ENCODE measurements at regions not wholly inside any gene's neighbourhood (a gene's known extent, or its start where the extent isn't known, plus 50 kb on each side); places are given as distances from the start of the nearest gene placed in this dataset.

DNA sequence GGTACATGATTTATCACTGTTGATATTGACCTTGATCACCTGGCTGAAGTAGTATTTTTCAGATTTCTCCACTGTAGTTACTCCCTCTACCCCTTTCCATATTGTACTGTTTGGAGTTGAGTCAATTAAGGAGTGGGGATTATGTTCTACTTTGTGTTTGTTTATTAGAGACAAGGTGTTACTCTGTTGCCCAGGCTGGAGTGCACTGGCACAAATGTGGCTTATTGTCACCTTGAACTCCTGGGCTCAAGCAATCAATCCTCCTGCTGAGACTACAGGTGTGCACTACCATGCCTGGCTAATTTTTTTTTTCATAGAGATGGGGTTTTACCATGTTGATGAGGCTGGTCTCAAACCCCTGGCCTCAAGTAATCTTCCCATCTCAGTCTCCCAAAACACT lies 85.3 kb upstream of the CCDC90B start:
- intact Hi-C loops (cut with micrococcal nuclease) = no loop called here
- Histone ChIP-seq H3K27me3 (ENCODE audit: control insufficient read depth in 2 of 2, insufficient read depth in 2 of 2, low read length in 2 of 2) (no peaks in the 10 kb centered on the region), H3K36me3 (ENCODE audit: control insufficient read depth in 2 of 3, insufficient read depth in 3 of 3, low read length in 3 of 3) (no peaks in the 10 kb centered on the region), H3K4me1 (ENCODE audit: control insufficient read depth in 2 of 2, insufficient read depth in 2 of 2, low read length in 2 of 2) (no peaks in the 10 kb centered on the region), H3K9me3 (ENCODE audit: control insufficient read depth in 2 of 3, low read length in 3 of 3) (peaks cover 0 to 13% (median 3%) of the 10 kb centered on the region in 3 experiments), H3K27ac (ENCODE audit: low read depth, low read length) (no peak overlapping the region), H3K4me3 (ENCODE audit: low read length) (no peak overlapping the region)
- Mint-ChIP-seq H3K36me3 (peaks cover 0 to 4% (median 0%) of the 10 kb centered on the region in 5 donors), H3K4me3 (no peak overlapping the region), H3K9me3 (peaks cover 6 to 34% (median 20%) of the 10 kb centered on the region in 11 donors), H3K4me1 (no peaks in the 10 kb centered on the region), H3K27me3 (peaks cover 0 to 28% (median 8%) of the 10 kb centered on the region in 5 donors), H3K27ac (no peak overlapping the region)
- ATAC-seq (no peak), DNase-seq (no peak)
- POLR2A ChIA-PET = no interaction called here
- CTCF ChIA-PET = no interaction called here

DNA sequence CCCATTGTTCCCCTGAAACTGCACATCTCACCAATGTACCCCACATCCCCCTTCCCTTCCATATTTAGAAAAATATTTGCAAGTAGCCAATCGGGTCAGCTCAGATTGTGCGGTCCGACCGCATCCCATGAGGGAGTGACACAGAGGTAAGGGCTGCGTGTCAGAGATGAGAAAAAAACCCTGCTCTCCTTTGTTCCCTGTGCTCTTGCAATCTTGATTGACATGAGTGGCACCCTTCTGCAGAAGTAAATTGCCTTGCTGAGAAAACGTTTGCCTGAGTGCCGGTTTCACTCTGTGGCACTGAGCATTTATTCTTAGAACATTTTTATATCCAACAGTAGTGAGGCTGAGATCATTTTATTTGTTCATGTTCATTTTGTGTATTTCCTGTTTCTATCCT lies 81.6 kb upstream of the CCDC90B start:
- no peak overlapping the region for H3K4me3 ChIP-seq (ENCODE audit: low read length)
- no peak overlapping the region for H3K27ac ChIP-seq (ENCODE audit: low read depth, low read length)
- H3K9me3 ChIP-seq (ENCODE audit: control insufficient read depth in 2 of 3, low read length in 3 of 3) = peaks cover 0 to 13% (median 3%) of the 10 kb centered on the region in 3 experiments
- no peaks in the 10 kb centered on the region for H3K36me3 ChIP-seq (ENCODE audit: control insufficient read depth in 2 of 3, insufficient read depth in 3 of 3, low read length in 3 of 3)
- intact Hi-C loops (cut with micrococcal nuclease) = no loop called here
- no peak overlapping the region for H3K27ac Mint-ChIP-seq
- CTCF ChIA-PET = no interaction called here
- H3K4me1 Mint-ChIP-seq = no peaks in the 10 kb centered on the region
- DNase-seq (no peak), ATAC-seq (no peak)
- peaks cover 0 to 5% (median 0%) of the 10 kb centered on the region in 5 donors for H3K27me3 Mint-ChIP-seq
- H3K9me3 Mint-ChIP-seq = peaks cover 6 to 46% (median 22%) of the 10 kb centered on the region in 11 donors
- POLR2A ChIA-PET = no interaction called here
- peaks cover 0 to 4% (median 0%) of the 10 kb centered on the region in 5 donors for H3K36me3 Mint-ChIP-seq
- H3K4me1 ChIP-seq (ENCODE audit: control insufficient read depth in 2 of 2, insufficient read depth in 2 of 2, low read length in 2 of 2) = no peaks in the 10 kb centered on the region
- H3K27me3 ChIP-seq (ENCODE audit: control insufficient read depth in 2 of 2, insufficient read depth in 2 of 2, low read length in 2 of 2) = no peaks in the 10 kb centered on the region
- H3K4me3 Mint-ChIP-seq = no peak overlapping the region

DNA sequence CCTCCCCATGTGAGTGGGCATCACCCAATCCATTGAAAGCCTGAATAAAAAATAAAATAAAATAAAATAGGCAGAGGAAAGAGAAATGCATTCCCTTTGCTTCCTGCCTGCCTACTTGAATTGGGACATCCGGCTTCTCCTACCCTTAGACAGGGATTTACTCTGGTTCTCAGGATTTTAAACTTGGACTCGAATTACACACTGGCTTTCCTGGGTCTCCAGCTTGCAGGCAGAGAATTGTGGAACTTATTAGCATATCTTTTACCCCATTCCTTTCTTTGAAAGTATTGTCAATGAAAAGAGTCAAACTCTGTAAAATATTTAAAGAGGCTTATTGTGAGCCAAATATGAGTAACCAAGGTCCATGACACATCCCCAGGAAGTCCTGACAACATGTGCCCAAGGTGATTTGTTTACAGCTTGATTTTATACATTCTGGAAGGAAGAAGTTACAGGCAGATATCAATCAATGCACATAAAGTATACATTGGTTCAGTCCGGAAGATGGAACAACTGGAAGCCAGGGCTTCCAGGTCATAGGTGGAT lies 78.4 kb upstream of the CCDC90B start:
- Mint-ChIP-seq H3K4me1 (no peaks in the 10 kb centered on the region), H3K27me3 (peaks cover 0 to 6% (median 0%) of the 10 kb centered on the region in 5 donors), H3K4me3 (no peak overlapping the region), H3K27ac (no peak overlapping the region), H3K9me3 (peaks cover 4 to 41% (median 20%) of the 10 kb centered on the region in 11 donors), H3K36me3 (peaks cover 0 to 4% (median 0%) of the 10 kb centered on the region in 5 donors)
- Histone ChIP-seq H3K36me3 (ENCODE audit: control insufficient read depth in 2 of 3, insufficient read depth in 3 of 3, low read length in 3 of 3) (no peaks in the 10 kb centered on the region), H3K4me3 (ENCODE audit: low read length) (no peak overlapping the region), H3K4me1 (ENCODE audit: control insufficient read depth in 2 of 2, insufficient read depth in 2 of 2, low read length in 2 of 2) (no peaks in the 10 kb centered on the region), H3K27ac (ENCODE audit: low read depth, low read length) (no peak overlapping the region), H3K9me3 (ENCODE audit: control insufficient read depth in 2 of 3, low read length in 3 of 3) (peaks cover 0 to 13% (median 3%) of the 10 kb centered on the region in 3 experiments), H3K27me3 (ENCODE audit: control insufficient read depth in 2 of 2, insufficient read depth in 2 of 2, low read length in 2 of 2) (no peaks in the 10 kb centered on the region)
- ChIA-PET CTCF (no interaction called here), POLR2A (no interaction called here)
- DNase-seq = no peak
- intact Hi-C loops (cut with micrococcal nuclease) = no loop called here
- no peak for ATAC-seq

DNA sequence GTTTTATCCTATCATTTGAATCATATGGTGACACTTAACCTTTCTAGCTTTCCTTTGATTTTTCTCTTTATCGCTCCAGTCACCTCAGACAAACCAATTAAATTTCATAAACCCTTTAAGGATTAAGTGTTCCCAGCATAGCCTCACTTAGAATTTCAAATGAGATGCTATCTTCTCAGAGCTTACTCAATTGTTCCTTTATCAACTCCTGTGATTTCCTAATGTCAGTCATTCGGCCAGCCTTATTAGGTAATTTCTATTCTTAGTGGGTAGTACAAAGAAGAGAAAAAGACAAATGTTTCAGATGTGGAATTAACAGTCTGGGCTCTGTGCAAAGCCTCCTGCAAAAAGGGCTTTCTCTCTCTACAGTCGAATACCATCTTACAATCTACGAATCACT lies 77.1 kb upstream of the CCDC90B start:
- no peak for ATAC-seq
- no peak overlapping the region for H3K4me3 ChIP-seq (ENCODE audit: low read length)
- no peaks in the 10 kb centered on the region for H3K4me1 ChIP-seq (ENCODE audit: control insufficient read depth in 2 of 2, insufficient read depth in 2 of 2, low read length in 2 of 2)
- H3K4me3 Mint-ChIP-seq = no peak overlapping the region
- peaks cover 0 to 6% (median 0%) of the 10 kb centered on the region in 5 donors for H3K27me3 Mint-ChIP-seq
- no peak overlapping the region for H3K27ac Mint-ChIP-seq
- peaks cover 0 to 9% (median 3%) of the 10 kb centered on the region in 3 experiments for H3K9me3 ChIP-seq (ENCODE audit: control insufficient read depth in 2 of 3, low read length in 3 of 3)
- DNase-seq = no peak
- peaks cover 4 to 29% (median 14%) of the 10 kb centered on the region in 11 donors for H3K9me3 Mint-ChIP-seq
- no peak overlapping the region for H3K27ac ChIP-seq (ENCODE audit: low read depth, low read length)
- H3K36me3 ChIP-seq (ENCODE audit: control insufficient read depth in 2 of 3, insufficient read depth in 3 of 3, low read length in 3 of 3) = no peaks in the 10 kb centered on the region
- no peaks in the 10 kb centered on the region for H3K27me3 ChIP-seq (ENCODE audit: control insufficient read depth in 2 of 2, insufficient read depth in 2 of 2, low read length in 2 of 2)
- intact Hi-C loops (cut with micrococcal nuclease) = no loop called here
- H3K36me3 Mint-ChIP-seq = peaks cover 0 to 4% (median 0%) of the 10 kb centered on the region in 5 donors
- CTCF ChIA-PET = no interaction called here
- no peaks in the 10 kb centered on the region for H3K4me1 Mint-ChIP-seq
- POLR2A ChIA-PET = no interaction called here

DNA sequence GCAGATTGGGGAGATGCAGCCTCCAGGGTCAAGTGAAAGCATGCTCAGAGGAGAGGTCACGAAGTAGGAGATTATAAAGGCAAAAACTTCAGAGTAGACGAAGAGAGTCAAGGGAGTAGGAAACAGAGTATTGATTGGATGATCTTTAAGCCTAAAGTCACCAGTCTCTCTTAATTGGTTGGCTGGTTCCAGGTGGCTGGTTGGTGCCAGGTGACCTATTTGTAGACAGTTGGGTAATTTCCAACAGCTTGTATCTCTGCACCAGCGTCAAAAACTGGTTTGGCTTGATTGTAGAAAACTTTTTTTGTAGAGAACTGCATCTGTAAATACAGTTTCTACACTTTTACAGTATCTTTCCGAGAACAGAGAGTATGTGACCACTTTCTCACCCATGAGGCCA lies 75.7 kb upstream of the CCDC90B start:
- no peak overlapping the region for H3K4me3 Mint-ChIP-seq
- no peaks in the 10 kb centered on the region for H3K27me3 ChIP-seq (ENCODE audit: control insufficient read depth in 2 of 2, insufficient read depth in 2 of 2, low read length in 2 of 2)
- H3K4me1 Mint-ChIP-seq = no peaks in the 10 kb centered on the region
- no peak for ATAC-seq
- ChIA-PET POLR2A (no interaction called here), CTCF (no interaction called here)
- no peaks in the 10 kb centered on the region for H3K4me1 ChIP-seq (ENCODE audit: control insufficient read depth in 2 of 2, insufficient read depth in 2 of 2, low read length in 2 of 2)
- peaks cover 0 to 6% (median 0%) of the 10 kb centered on the region in 5 donors for H3K27me3 Mint-ChIP-seq
- H3K27ac ChIP-seq (ENCODE audit: low read depth, low read length) = no peak overlapping the region
- DNase-seq = no peak
- H3K36me3 Mint-ChIP-seq = no peaks in the 10 kb centered on the region
- H3K36me3 ChIP-seq (ENCODE audit: control insufficient read depth in 2 of 3, insufficient read depth in 3 of 3, low read length in 3 of 3) = no peaks in the 10 kb centered on the region
- no peak overlapping the region for H3K4me3 ChIP-seq (ENCODE audit: low read length)
- no peak overlapping the region for H3K27ac Mint-ChIP-seq
- H3K9me3 ChIP-seq (ENCODE audit: control insufficient read depth in 2 of 3, low read length in 3 of 3) = no peaks in the 10 kb centered on the region
- intact Hi-C loops (cut with micrococcal nuclease) = no loop called here
- H3K9me3 Mint-ChIP-seq = peaks cover 0 to 18% (median 5%) of the 10 kb centered on the region in 11 donors

DNA sequence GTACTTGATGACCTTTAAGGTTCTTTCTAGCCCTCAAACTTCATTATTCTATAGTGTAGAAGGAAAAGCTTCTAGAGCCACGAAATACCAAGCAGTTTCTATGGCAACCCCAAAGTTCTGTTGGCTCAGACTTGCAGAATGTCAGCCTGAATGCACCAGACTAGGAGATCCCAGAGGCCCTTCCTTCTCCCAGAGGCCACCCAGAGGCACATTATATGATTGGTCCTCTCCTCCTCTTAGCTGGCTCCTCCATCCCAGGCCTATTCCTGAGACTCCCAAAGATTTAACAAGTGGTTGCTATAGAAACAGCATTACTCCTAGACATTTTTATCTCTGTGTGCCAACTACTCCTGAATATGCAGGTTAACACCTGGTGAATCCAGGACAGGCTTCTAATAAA lies 69.2 kb upstream of the CCDC90B start:
- no peak for ATAC-seq
- CTCF ChIA-PET = no interaction called here
- DNase-seq = no peak
- H3K27ac ChIP-seq (ENCODE audit: low read depth, low read length) = no peak overlapping the region
- H3K9me3 ChIP-seq (ENCODE audit: control insufficient read depth in 2 of 3, low read length in 3 of 3) = no peaks in the 10 kb centered on the region
- Mint-ChIP-seq H3K4me3 (no peak overlapping the region), H3K36me3 (peaks cover 0 to 3% (median 0%) of the 10 kb centered on the region in 5 donors), H3K9me3 (peaks cover 0 to 15% (median 4%) of the 10 kb centered on the region in 11 donors), H3K27me3 (peaks cover 0 to 4% (median 0%) of the 10 kb centered on the region in 5 donors), H3K27ac (no peak overlapping the region), H3K4me1 (no peaks in the 10 kb centered on the region)
- no peaks in the 10 kb centered on the region for H3K4me1 ChIP-seq (ENCODE audit: control insufficient read depth in 2 of 2, insufficient read depth in 2 of 2, low read length in 2 of 2)
- intact Hi-C loops (cut with micrococcal nuclease) = no loop called here
- H3K4me3 ChIP-seq (ENCODE audit: low read length) = no peak overlapping the region
- H3K27me3 ChIP-seq (ENCODE audit: control insufficient read depth in 2 of 2, insufficient read depth in 2 of 2, low read length in 2 of 2) = no peaks in the 10 kb centered on the region
- POLR2A ChIA-PET = no interaction called here
- no peaks in the 10 kb centered on the region for H3K36me3 ChIP-seq (ENCODE audit: control insufficient read depth in 2 of 3, insufficient read depth in 3 of 3, low read length in 3 of 3)

DNA sequence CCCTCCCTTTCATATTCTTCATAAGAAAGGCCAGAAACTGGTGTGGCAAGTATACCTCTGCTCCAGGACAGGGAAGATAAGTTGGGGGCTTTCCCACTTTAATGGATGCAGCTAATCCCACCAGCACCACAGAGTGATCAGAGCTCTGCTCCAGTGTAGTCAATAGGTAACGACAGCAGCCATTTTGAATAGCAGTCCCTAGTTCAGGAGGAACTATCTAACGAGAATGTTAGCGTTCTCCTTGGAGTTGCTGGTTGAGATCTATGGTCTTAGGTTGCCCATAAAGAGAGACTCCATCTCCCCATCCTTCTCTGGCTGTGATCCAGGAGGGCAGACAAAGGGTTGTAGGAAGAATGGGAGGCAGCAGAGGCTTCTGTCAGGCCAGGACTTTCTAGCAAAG lies 64.0 kb upstream of the CCDC90B start:
- H3K4me1 ChIP-seq (ENCODE audit: control insufficient read depth in 2 of 2, insufficient read depth in 2 of 2, low read length in 2 of 2) = no peaks in the 10 kb centered on the region
- Mint-ChIP-seq H3K27me3 (peaks cover 0 to 11% (median 0%) of the 10 kb centered on the region in 5 donors), H3K4me1 (no peaks in the 10 kb centered on the region), H3K36me3 (peaks cover 0 to 3% (median 0%) of the 10 kb centered on the region in 5 donors), H3K4me3 (no peak overlapping the region), H3K9me3 (peaks cover 0 to 9% (median 2%) of the 10 kb centered on the region in 11 donors), H3K27ac (no peak overlapping the region)
- ChIA-PET POLR2A (no interaction called here), CTCF (no interaction called here)
- no peak for DNase-seq
- intact Hi-C loops (cut with micrococcal nuclease) = no loop called here
- no peak overlapping the region for H3K27ac ChIP-seq (ENCODE audit: low read depth, low read length)
- H3K36me3 ChIP-seq (ENCODE audit: control insufficient read depth in 2 of 3, insufficient read depth in 3 of 3, low read length in 3 of 3) = no peaks in the 10 kb centered on the region
- no peaks in the 10 kb centered on the region for H3K27me3 ChIP-seq (ENCODE audit: control insufficient read depth in 2 of 2, insufficient read depth in 2 of 2, low read length in 2 of 2)
- no peak overlapping the region for H3K4me3 ChIP-seq (ENCODE audit: low read length)
- no peak for ATAC-seq
- no peaks in the 10 kb centered on the region for H3K9me3 ChIP-seq (ENCODE audit: control insufficient read depth in 2 of 3, low read length in 3 of 3)

Measured in naive thymus-derived CD4-positive, alpha-beta T cell (primary cell).